ENCODE measurements at regions not wholly inside any gene's neighbourhood (a gene's known extent, or its start where the extent isn't known, plus 50 kb on each side); places are given as distances from the start of the nearest gene placed in this dataset.

- Histone ChIP-seq H3K4me1 (peaks cover 0 to 12% (median 4%) of the 10 kb centered on the region in 4 donors), H3K27me3 (no peaks in the 10 kb centered on the region), H3K36me3 (no peaks in the 10 kb centered on the region), H3K9me3 (no peaks in the 10 kb centered on the region), H3K27ac (no peak overlapping the region), H3K4me3 (no peak overlapping the region)
- WGBS, 2 donors: 84 to 92% methylated on average over 3 of the region's 3 CpGs
- TF ChIP-seq POLR2A (IDR thresholded peaks at IDR 0.05) (no peak), EP300 (IDR thresholded peaks at IDR 0.05) (no peak), CTCF (IDR thresholded peaks at IDR 0.05) (no peak)
- no peak for DNase-seq (ENCODE audit: low spot score in 2 of 2)
Measured at GRCh38 chr7:47672977-47673381, 91.1 kb upstream of the TNS3 start.

DNA sequence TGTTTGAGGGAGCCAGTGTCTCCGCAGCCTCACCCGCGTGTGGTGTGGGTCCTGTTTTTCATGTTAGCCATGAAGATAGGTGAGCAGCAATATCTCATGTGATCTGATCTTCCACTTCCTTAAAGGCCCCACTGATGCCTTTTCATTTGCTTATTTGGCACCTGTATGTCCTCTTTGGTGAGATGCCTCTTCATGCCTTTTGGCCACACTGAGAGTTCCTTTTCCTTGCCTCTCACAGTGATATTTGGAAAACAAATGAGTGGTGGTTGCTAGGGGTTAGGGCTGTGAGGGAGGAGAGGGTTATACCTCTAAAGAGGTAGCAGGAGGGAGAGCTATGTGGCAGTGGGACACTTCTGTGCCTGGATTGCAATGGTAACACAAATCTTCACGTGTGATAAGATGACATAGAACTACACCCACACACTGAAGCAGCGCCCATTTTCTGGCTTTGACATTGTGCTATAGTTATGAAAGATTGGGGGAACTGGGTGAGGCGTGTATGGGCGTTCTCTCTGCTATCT lies 90.4 kb upstream of the TNS3 start:
- Histone ChIP-seq H3K4me1 (peaks cover 0 to 12% (median under 1%) of the 10 kb centered on the region in 4 donors), H3K27ac (no peak overlapping the region), H3K9me3 (no peaks in the 10 kb centered on the region), H3K4me3 (no peak overlapping the region), H3K36me3 (no peaks in the 10 kb centered on the region), H3K27me3 (no peaks in the 10 kb centered on the region)
- no peak for TF ChIP-seq POLR2A (IDR thresholded peaks at IDR 0.05)
- no peak for TF ChIP-seq EP300 (IDR thresholded peaks at IDR 0.05)
- TF ChIP-seq CTCF (IDR thresholded peaks at IDR 0.05): no peak
- WGBS, 2 donors: 59% methylated on average over 7 of the region's 7 CpGs
- DNase-seq (ENCODE audit: low spot score in 2 of 2): no peak

DNA sequence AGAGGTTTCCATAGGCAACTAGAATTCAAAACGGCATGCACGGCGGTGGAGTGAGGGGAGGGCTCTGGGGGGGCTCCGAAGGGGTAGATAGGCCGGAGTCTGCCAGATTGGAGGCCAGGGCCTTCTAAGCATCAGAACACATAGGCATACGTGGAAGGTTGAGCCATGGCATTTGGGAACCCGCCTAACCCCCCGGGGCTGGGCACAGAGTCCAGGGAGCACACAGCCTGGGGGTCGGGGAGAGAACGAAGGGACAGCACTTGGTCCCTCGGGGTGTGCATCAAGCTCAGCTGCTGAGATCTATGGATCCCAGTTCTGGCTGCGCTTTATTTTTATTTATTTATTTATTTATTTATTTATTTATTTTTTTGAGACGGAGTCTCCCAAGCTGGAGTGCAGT lies 89.4 kb upstream of the TNS3 start:
- DNase-seq (ENCODE audit: low spot score in 2 of 2): no peak
- H3K27me3 ChIP-seq: no peaks in the 10 kb centered on the region
- WGBS, 2 donors: 88 to 93% methylated on average over 13 of the region's 13 CpGs
- no peak overlapping the region for H3K4me3 ChIP-seq
- no peak overlapping the region for H3K27ac ChIP-seq
- peaks cover 0 to 12% (median 0%) of the 10 kb centered on the region in 4 donors for H3K4me1 ChIP-seq
- H3K36me3 ChIP-seq: no peaks in the 10 kb centered on the region
- no peaks in the 10 kb centered on the region for H3K9me3 ChIP-seq
- no peak for TF ChIP-seq CTCF (IDR thresholded peaks at IDR 0.05)
- TF ChIP-seq EP300 (IDR thresholded peaks at IDR 0.05): no peak
- no peak for TF ChIP-seq POLR2A (IDR thresholded peaks at IDR 0.05)

DNA sequence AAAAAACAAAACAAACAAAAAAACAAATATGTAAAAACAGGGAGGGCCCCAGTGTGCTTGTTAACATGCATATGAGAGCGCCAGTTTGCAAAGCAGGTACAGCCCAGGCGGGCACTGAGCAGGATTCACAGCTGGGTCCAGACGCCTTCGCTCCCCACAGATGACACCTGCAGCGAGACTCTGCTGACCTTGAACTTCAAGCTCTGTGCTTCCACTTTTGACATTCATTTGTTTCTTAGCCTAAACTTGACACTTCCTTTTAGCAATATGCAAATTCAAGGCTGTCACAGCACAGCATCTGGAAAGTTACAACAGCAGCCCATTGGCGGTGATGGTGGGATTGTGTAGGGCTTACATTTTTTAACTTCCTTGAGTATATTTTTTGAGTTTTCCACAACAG lies 88.8 kb upstream of the TNS3 start:
- DNase-seq (ENCODE audit: low spot score in 2 of 2): no peak
- no peaks in the 10 kb centered on the region for H3K36me3 ChIP-seq
- peaks cover 0 to 12% (median 0%) of the 10 kb centered on the region in 4 donors for H3K4me1 ChIP-seq
- 77 to 78% methylated on average over 6 of the region's 6 CpGs for WGBS, 2 donors
- H3K27me3 ChIP-seq: no peaks in the 10 kb centered on the region
- TF ChIP-seq POLR2A (IDR thresholded peaks at IDR 0.05) (no peak), CTCF (IDR thresholded peaks at IDR 0.05) (no peak), EP300 (IDR thresholded peaks at IDR 0.05) (no peak)
- H3K4me3 ChIP-seq: no peak overlapping the region
- H3K9me3 ChIP-seq: no peaks in the 10 kb centered on the region
- H3K27ac ChIP-seq: no peak overlapping the region

DNA sequence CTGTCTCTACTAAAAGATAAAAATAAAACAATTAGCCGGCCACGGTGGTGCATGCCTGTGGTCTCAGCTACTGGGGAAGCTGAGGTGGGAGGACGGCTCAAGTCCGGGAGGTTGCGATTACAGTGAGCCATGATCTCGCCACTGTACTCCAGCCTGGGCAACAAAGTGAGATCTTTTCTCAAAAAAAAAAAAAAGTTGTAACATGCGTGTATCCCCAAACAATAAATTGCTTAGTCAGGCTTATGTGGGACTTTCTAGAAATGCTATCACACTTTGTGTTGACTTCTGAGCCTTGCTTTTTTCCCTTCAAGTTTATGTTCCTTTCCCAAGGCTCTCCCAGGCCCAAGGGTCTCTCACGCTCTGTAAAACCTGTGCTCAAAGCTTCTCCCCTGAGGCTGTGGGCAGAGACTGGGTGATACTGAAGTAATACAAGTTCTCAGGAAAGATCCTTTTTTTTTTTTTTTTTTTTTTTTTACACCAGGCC lies 88.0 kb upstream of the TNS3 start:
- H3K27ac ChIP-seq: peak overlapping the region in 3 of 4 donors; percentile 58 to 63 (median 61)
- no peaks in the 10 kb centered on the region for H3K27me3 ChIP-seq
- TF ChIP-seq POLR2A (IDR thresholded peaks at IDR 0.05) (no peak), CTCF (IDR thresholded peaks at IDR 0.05) (no peak), EP300 (IDR thresholded peaks at IDR 0.05) (no peak)
- 44 to 51% methylated on average over 8 of the region's 8 CpGs for WGBS, 2 donors
- H3K36me3 ChIP-seq: no peaks in the 10 kb centered on the region
- H3K4me3 ChIP-seq: no peak overlapping the region
- no peaks in the 10 kb centered on the region for H3K9me3 ChIP-seq
- DNase-seq (ENCODE audit: low spot score in 2 of 2): no peak
- peaks cover 0 to 12% (median 0%) of the 10 kb centered on the region in 4 donors for H3K4me1 ChIP-seq
